ENCODE measurements at regions not wholly inside any gene's neighbourhood (a gene's known extent, or its start where the extent isn't known, plus 50 kb on each side); places are given as distances from the start of the nearest gene placed in this dataset.

- no peak for TF ChIP-seq CTCF (optimal IDR thresholded peaks at IDR 0.05 in 1 of 3, IDR thresholded peaks at IDR 0.05 in 1 of 3, conservative IDR thresholded peaks at IDR 0.05 in 1 of 3; ENCODE audit: extremely low read depth in 1 of 3, insufficient read depth in 2 of 3, low read length in 3 of 3)
- no peak for TF ChIP-seq EZH2 (IDR thresholded peaks at IDR 0.05; ENCODE audit: low read length)
Measured at GRCh38 chr12:25883026-25883916, 75.2 kb upstream of the RASSF8 start.
